HG03442 (cell line): ENCODE measurements at regions not wholly inside any gene's neighbourhood (a gene's known extent, or its start where the extent isn't known, plus 50 kb on each side); places are given as distances from the start of the nearest gene placed in this dataset.
"Not testable (repeated sequence)": the region's sequence is repeated elsewhere in the genome, so short reads cannot be mapped to it uniquely, and the experiment has no call there.

ENCODE experiments used
- ATAC-seq: cut with Tn5 transposase; IDR thresholded peaks from one replicate; pipeline ENCODE4 v1.9.1; 2021; ENCODE audit warnings: mild to moderate bottlenecking, moderate library complexity; ENCODE audit not compliant: unreplicated experiment

DNA sequence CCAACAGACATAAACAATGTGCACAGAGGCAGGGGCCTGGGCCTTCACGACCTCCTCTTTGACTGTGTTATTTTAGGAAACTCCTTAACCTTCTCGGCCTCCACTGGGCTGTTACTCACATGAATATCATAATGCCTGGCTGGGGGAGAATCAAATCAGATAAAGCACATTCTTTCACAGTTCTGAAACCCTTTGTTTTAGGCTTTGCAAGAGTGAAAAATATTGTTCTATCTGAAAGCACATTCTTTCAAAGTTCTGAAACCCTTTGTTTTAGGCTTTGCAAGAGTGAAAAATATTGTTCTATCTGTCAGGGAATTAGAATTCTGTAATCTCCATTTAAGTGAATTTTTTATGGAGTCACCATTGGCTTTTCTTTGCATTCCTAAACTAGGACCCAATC lies 50.7 kb upstream of the SYNDIG1 start:
- ATAC-seq = no peak

DNA sequence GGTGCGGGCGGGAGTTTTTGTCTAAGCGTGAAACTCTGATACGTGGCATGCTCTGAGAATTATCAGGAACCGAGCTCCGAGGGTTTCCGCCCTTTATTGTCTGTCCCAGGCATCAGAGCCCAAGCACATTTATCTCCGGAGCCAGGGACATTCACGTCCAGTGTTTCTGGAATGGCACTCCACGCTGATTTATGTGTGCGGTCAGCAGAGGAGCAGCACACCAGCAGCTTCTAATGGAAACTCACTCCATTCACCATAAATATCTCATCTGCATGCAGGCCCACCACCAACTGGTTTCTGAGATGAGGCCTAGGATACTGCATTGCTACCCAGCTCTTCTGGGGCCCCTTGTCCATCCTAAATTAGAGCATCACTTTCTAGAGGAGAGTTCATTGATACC lies 51.9 kb upstream of the SYNDIG1 start:
- no peak for ATAC-seq

DNA sequence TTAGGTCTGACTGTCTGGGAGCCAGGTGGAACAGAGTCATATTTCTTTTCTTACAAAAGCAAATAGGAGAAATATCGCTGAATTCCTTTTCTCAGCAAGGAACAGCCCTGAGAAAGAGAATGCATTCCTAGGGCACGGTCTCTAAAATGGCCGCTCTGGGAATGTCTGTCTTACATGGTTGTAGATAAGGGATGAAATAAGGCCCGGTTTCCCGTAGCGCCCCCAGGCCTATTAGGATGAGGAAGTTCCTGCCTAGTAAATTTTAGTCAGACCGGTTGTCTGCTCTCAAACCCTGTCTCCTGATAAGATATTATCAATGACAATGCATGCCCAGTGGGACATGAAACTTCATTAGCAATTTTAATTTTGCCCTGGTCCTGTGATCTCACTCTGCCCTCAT lies 54.0 kb upstream of the SYNDIG1 start:
- not testable (repeated sequence) for ATAC-seq

DNA sequence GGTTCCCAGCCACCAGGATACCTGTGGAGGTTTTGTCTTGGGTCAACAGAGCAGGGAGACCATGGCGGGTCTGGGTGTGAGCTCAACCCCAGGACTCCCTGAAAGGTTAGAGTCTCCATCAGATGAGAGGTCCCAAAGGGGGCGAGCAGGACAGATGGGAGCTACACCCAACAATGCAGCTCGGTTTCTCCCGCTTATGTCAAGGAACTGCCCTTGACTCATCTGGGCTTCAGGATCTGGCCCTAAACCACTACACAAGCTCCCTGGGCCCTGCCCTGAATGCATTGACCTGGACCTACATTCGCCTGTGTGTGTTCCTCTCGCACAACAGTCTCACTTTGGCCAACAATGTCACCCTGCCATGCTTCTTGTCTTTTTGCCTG lies 57.6 kb upstream of the SYNDIG1 start:
- ATAC-seq = no peak

DNA sequence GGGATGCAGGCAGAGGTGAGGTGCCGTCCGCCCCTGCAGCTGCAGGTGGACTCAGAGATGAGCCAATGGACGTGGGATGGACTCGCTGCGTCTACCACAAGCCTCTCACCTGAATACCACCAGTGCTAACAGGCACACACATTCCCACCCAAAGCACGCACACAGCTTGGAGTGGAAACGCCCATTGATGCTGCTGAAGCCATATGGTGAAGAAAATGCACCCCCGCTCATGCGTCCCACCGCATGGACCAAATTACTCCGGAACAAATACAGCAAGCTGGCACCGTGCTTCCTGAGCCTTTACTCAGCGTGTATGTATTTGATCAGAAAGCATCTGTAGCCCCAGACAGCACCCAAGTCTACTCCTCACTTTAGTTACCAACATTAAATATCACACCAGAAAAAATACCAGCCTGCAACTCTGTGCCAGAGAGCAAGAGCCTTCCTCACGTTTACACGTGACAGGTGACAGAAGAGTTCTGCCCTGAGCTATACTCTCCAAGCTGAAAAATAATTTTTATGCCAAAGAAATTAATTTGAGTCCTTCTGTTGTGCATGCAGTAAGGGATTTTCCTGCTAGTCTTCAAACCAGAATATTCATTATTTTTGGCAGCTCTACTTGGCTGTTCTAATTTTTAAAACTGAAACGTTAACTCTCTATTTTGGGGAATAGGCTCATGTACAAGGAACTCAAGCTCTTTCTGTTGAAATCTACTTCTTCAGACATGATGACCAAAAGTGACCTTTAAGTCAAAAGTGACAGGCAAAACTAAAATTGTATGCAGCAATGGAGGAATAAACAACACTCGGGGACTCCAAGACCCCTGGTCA lies 58.2 kb upstream of the SYNDIG1 start:
- ATAC-seq = no peak

DNA sequence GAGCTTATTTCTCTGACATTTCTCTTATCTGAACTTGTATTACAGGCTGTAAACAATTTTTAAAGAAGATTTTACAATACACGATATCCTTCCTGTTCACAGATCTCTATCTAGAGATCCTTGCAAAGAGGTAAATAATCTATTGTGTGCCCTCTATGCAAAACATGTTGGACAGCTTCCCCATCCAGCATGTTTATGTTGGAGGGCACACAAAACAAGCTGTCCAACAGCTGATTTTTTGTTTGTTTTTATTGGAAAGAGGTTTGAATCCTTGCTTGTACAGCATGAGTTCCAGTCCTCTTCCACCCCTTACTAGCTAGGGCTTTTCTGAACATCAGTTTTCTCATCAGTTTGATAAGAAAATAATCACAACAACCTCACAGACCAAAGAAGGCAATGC lies 62.3 kb upstream of the SYNDIG1 start:
- ATAC-seq = no peak

DNA sequence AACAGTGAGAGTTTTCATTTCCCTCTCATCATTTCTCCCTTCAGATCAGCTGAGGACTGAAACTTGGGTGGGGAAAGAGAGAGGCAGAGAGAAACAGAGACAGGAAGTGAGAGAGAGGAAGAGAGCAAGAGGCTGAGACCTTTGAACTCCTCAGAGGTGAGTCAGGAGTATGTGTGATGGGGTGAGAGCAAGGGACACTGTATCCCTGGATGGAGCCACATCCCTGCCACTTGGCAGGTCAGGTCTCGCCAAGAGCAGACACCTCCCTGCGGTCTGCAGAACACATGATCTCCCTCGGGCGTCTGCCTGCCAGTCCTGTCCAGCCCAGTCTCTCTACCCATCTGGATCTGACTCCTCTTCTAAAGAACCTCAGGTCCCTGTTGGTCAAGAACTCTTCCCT lies 62.7 kb upstream of the SYNDIG1 start:
- no peak for ATAC-seq

DNA sequence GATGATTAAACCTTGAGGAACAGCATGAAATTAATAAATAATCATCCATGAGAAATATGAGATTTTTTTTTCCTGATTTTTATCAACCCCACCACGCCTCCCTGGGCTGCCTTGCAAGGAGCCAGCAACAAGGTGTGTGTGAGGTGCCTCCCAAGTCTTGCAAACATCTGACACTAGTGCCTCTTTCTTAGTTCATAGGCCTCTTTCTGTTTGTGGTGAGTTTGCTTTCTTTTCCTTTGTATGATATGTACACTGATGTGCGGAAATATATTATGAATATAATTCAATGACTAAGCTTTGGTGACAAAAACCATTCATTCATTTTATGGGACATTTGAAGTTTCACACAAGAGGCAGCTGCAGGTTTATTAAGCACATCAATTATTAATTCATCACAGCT lies 63.2 kb upstream of the SYNDIG1 start:
- ATAC-seq = no peak

DNA sequence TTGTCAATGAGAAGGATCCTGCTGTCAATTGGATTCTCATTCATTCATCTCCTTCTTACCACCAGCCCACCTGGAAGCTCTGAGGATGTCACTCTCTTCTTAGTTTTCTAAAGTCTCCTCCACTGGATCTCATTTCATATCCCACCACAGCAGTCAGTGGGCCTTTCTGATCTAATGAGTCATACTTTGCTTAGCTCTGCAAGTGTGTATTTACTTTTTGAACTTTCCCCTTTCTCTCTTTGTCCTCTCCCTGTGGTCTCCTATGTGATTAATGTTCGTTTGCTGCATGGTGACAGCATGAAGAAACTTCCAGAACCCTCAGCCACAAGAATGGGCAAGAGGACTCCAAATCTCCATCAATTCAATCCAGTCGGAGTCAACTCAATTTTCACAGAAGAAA lies 63.6 kb upstream of the SYNDIG1 start:
- no peak for ATAC-seq

DNA sequence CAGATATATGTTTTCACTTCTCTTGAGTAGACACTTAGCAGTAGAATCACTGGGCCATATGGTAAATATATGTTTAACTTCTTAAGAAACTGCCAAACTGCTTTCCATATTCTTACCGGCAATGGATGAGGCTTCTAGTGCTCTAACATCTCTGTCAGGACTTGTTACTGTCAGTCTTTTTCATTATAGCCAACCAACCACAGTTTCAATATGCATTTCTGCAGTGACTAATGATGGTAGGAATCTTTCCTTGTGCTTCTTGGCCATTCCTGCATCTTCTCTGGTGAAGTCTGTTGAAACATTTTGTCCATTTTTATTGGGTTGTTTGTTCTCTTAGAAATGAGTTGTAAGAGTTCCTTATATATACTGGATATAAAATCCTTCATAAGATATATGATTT lies 66.0 kb upstream of the SYNDIG1 start:
- no peak for ATAC-seq

DNA sequence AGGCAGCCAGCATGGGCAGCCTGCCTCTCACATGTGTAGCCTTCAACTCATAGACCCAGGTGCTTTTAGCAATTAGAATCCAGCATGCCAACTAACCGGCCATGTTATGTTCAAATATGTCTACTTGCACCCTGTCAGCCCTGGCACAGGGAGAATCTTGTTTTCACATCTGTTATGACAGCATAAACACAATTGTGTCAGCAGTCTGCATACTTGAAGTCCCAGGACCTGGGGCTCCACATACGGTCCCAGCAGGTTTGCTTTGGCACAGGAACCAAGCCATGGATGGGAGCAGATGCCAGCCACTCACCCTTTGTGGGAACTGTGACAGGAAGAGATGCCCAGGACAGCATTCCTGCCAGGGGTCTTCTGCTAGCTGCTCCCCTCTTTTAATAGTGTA lies 67.2 kb upstream of the SYNDIG1 start:
- no peak for ATAC-seq

DNA sequence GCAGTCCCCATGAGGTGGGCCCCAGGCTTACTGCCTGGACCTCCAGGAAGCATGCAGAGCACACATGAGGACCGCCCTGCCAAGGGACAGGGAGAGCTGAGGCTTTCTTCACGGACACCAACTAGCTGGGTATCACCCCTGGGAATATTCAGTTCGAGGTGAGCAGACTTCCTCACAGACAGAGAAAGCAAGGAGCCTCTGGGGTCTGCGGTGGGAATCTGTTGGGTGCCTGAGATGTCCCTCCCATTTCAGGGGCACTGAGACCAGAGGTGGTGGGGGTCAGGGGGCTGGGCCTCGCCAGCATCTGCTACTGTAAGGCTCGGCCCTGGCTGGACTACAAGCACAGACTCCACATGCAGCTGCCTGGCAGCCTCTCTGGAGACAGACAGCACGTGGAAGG lies 74.3 kb upstream of the SYNDIG1 start:
- ATAC-seq = no peak

DNA sequence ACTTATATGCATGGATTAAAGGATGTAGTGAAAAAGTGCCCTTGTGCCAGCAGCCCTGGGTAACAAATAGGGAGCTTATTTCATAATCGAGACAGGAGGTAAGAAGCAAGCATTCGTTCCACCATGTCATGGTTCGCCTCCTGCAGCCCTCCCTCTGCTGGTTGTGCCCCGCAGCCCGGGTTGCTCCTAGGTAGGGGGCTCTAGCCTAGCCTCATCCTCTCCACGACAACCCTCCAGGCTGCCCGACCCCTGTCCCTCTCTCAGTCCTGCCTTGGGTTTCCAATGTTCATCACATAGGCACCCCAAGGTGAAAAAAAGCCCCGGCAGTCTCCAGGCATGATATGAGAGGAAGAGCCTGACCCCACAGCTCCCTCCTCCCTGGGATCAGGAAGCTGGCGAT lies 75.5 kb upstream of the SYNDIG1 start:
- ATAC-seq = no peak

DNA sequence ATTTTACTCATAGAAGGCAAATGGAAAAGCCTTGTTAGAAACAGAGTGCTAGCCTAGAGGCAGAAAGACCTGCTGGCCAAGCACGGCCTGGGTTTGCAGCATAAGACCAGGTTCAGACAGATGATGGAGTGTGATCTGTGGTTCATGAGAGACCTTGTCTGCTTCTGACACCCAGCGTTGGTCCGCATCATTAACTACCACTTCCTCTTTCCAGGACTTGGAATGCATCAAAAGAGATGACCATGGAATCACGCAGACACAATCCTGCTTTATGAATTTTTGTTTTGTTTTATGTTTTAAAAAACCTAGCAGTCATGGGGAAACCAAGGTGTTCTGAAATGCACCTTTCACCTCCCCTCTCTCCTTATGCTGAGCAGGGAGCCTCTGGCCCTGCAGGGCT lies 76.8 kb upstream of the SYNDIG1 start:
- no peak for ATAC-seq

DNA sequence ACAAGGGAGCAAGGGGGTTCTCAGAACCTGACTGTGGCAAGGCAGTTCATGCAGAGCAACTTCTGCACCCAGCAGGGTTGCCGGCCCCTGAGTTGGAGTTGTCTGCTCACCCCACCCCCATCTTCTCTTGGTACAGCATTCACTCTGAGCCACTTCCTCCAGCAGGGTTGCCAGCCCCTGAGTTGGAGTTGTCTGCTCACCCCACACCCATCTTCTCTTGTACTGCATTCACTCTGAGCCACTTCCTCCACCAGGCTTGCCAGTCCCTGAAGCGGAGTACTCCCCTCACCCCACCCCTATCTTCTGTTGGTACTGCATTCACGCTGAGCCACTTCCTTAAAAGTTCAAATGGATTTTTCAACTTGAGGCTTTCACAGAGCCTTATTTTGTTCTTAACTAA lies 79.7 kb upstream of the SYNDIG1 start:
- no peak for ATAC-seq

DNA sequence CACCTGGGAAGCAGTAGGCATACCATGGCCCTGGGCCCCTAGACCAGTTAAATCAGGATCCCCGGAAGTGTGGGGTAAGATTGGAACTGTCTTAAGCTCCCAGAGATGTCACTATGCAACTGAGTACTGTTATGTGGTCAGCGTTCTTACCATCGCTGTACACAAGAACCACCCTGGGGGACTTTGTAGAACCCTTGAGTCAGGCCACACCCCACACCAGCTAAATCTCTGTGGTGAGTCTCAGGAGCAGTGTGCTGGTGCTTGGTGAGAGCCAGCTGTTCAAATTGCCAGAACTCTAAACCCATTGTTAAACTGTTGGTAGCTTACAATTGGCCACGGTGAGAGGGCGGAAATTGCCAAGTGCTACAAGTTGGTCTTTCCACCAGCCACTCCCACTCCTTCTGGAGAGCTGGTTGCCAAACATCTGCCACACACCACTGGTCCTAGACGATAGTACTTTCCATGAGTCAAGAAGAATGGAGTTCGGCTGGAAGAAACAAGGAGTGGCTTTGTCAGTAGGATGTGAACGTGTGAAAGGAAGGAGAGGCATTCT lies 80.5 kb upstream of the SYNDIG1 start:
- no peak for ATAC-seq

DNA sequence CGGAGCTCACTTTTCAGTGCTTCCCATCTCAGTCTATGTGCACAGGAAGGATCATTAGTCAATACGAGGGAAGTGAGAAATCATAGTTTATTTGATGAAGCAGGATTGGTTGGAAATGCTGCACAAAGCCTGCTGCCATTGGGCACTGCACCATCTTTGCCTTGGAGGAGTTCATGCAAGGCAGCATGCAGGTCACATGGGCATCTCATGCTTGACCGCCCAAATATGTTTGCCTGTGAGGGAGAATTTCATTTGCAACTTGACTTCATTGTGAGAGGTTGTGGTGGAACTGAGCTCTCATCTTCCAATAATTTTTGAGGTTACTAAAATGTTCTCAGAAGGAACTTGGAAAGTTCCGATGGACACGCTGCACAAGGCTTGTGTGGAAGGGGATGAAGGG lies 83.9 kb upstream of the SYNDIG1 start:
- ATAC-seq = no peak

DNA sequence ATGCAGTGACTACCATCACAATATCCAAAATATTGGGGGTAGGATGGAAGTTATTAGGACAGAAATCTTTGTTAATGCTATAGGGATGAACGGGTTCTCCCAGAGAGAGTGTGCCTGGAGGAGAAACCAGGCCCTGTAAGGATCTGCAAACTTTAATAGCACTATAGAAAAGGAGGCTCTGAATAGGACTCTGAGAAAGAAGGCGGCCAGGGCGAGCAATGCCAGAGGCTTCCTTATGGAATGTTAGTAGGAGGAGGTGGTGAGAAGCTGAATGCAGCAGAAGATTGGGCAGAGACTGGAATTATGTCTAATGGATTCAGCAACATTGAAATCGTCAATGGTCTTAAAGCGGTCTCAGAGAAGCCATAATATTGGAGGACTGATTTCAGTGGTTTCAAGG lies 84.6 kb upstream of the SYNDIG1 start:
- ATAC-seq = no peak

DNA sequence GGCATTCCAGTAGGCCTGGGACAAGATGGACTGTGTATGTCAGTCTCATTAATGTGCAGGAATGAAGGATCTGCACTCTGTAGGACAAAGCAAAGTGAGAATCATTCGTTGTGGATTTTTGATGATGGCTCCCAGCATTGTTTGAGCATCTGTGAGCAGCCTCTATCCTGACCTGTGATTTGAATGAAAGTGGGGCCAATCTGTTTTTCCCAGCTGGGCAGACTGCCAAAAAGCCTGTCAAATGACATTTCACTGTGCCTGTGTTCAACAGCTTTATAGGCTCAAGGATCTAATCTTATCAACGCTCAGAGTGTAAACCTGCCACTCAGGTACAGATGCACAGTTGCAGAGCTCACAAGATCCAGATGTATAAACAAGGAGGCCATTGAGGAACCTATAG lies 86.7 kb upstream of the SYNDIG1 start:
- ATAC-seq = no peak

DNA sequence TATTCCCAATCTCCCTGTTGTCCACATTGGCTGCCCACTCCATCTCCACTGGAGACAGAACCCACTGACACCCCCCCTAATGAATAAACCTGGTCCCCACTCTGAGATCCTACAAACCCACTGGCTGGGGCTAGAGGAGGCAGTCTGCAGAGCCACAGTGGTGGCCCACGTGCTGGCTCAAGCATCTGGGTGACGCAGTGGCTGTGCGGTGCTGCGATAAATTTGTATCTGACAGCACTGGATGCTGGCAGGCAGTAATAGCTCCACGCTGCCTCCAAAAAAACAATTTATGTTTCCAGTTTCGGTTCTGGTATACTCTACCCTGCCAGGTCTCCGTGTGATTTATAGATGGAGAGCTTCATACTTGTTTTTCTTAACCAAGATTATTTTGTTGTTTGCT lies 87.1 kb upstream of the SYNDIG1 start:
- no peak for ATAC-seq

DNA sequence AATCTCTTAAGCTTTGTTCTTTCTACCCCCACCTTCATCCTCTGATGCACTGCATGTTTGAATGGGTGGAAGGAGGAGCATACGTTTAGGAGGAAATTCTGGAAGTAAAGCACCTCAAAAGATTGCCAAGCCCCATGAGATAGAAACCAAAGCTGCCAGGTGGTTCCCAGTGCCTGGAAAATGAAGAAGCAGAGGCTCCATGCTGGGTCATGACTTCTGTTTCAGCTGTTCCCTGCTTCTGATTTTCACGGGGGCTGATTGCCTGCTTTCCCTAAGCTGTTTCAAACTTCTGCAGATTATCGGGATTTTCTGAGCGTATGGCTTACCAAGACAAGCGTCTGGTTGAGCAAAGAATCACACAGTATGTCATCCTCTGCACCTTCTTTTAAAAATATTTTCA lies 87.5 kb upstream of the SYNDIG1 start:
- ATAC-seq = no peak

DNA sequence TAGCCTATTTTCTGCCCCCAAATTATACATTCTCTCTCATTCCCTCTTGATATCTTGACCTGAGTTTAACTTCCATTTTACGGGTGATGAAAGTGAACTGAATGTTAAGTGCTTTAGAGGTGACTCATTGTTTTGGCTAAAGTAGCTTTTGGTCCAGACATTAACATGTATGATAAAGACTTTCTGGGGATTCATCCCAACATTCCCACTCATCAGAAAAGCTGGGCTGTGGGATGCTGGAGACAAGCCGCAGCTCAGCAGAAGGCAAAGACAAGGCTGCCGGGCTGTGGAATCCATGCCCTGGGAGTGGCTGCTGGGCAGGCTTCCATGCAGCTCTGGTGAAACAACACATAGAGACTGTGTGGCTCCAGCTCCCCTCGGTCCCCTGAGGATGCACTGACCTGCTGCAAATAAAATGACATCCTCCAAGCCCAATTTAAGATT lies 89.9 kb upstream of the SYNDIG1 start:
- no peak for ATAC-seq
